GM12878 (cell line): ENCODE measurements at regions not wholly inside any gene's neighbourhood (a gene's known extent, or its start where the extent isn't known, plus 50 kb on each side); places are given as distances from the start of the nearest gene placed in this dataset.

ENCODE experiments used
- CBX3 ChIP-seq: fragments of 200-600 bp; sonication (generic); IDR thresholded peaks from 2 replicates; pipeline ENCODE4 v1.6.1; 2016; ENCODE audit warnings: low read depth, borderline replicate concordance
- CEBPB ChIP-seq, 2 experiments: fragments of 150-350 bp in 1 of 2; IDR thresholded peaks; 2 replicates each; pipeline ENCODE4 v1.6.1; 2012 to 2014; ENCODE audit warnings: low read depth in 2 of 2, low read length in 2 of 2, borderline replicate concordance in 1 of 2, inconsistent platforms in 1 of 2
- CHD2 ChIP-seq: IDR thresholded peaks from 2 replicates; pipeline ENCODE4 v1.6.1; 2011; ENCODE audit warnings: low read depth, low read length, improper control_type of control experiment, borderline replicate concordance
- CTCF ChIP-seq, 3 experiments: IDR thresholded peaks in 2 of 3; conservative IDR thresholded peaks in 1 of 3; 2 replicates each; pipeline ENCODE4 v1.5.1; 2011; ENCODE audit warnings: low read depth in 3 of 3, low read length in 3 of 3, mild to moderate bottlenecking in 3 of 3, control low read depth in 2 of 3, moderate library complexity in 2 of 3, inconsistent platforms in 1 of 3, mixed read lengths in 1 of 3; ENCODE audit not compliant: control insufficient read depth in 2 of 3, insufficient read depth in 1 of 3; ENCODE audit errors: extremely low read depth in 1 of 3
- EZH2 ChIP-seq: IDR thresholded peaks from 2 replicates; pipeline ENCODE4 v1.6.1; 2012; ENCODE audit warnings: low read depth, mild to moderate bottlenecking, control low read depth, inconsistent platforms, low read length, borderline replicate concordance; ENCODE audit not compliant: control insufficient read depth
- MTA3 ChIP-seq: IDR thresholded peaks from 2 replicates; pipeline ENCODE4 v1.6.1; 2012; ENCODE audit warnings: low read length, inconsistent platforms, borderline replicate concordance
- PKNOX1 ChIP-seq: fragments of 450-650 bp; IDR thresholded peaks from 2 replicates; pipeline ENCODE4 v1.6.1; 2016; ENCODE audit warnings: mild to moderate bottlenecking
- POLR2A ChIP-seq: IDR thresholded peaks from 2 replicates; pipeline ENCODE4 v1.6.1; 2011; ENCODE audit warnings: low read depth, mild to moderate bottlenecking, low read length
- POLR2AphosphoS2 ChIP-seq: IDR thresholded peaks from 2 replicates; pipeline ENCODE4 v1.6.1; 2011; ENCODE audit warnings: low read depth, mild to moderate bottlenecking, low read length, improper control_type of control experiment, moderate library complexity
- POLR2AphosphoS5 ChIP-seq: IDR thresholded peaks from 2 replicates; pipeline ENCODE4 v1.6.1; 2011; ENCODE audit warnings: mild to moderate bottlenecking, low read length, inconsistent platforms
- RFX5 ChIP-seq: IDR thresholded peaks from 2 replicates; pipeline ENCODE4 v1.6.1; 2011; ENCODE audit warnings: low read depth, low read length, improper control_type of control experiment
- SP1 ChIP-seq: IDR thresholded peaks from one replicate; pipeline ENCODE4 v1.6.1; 2011; ENCODE audit warnings: low read depth, low read length
- ZNF24 ChIP-seq: fragments of 450-650 bp; IDR thresholded peaks from 2 replicates; pipeline ENCODE4 v1.6.1; 2017; ENCODE audit warnings: antibody characterized with exemption, mild to moderate bottlenecking
- ZNF274 ChIP-seq: IDR thresholded peaks from one replicate; pipeline ENCODE4 v1.8.0; 2011; ENCODE audit not compliant: insufficient read length, insufficient read depth

- no peak for TF ChIP-seq CTCF (IDR thresholded peaks at IDR 0.05 in 2 of 3, conservative IDR thresholded peaks at IDR 0.05 in 1 of 3; ENCODE audit: control insufficient read depth in 2 of 3, extremely low read depth in 1 of 3, insufficient read depth in 1 of 3, low read depth in 3 of 3, low read length in 3 of 3)
- no peak for TF ChIP-seq POLR2AphosphoS5
- TF ChIP-seq MTA3 = no peak
- no peak for TF ChIP-seq POLR2A
- no peak for TF ChIP-seq ZNF24
- TF ChIP-seq SP1 = no peak
- TF ChIP-seq CEBPB (IDR thresholded peaks at IDR 0.05; ENCODE audit: borderline replicate concordance in 1 of 2, low read depth in 2 of 2, low read length in 2 of 2) = no peak
- no peak for TF ChIP-seq PKNOX1
- TF ChIP-seq POLR2AphosphoS2 = no peak
- TF ChIP-seq EZH2 = no peak
- TF ChIP-seq RFX5 = no peak
- no peak for TF ChIP-seq CHD2
- no peak for TF ChIP-seq CBX3
- TF ChIP-seq ZNF274 = no peak
Measured at GRCh38 chr5:88976914-88977313, 93.9 kb upstream of the MEF2C start.
